Uterus (tissue), 2 donors: ENCODE measurements at regions not wholly inside any gene's neighbourhood (a gene's known extent, or its start where the extent isn't known, plus 50 kb on each side); places are given as distances from the start of the nearest gene placed in this dataset.

ENCODE experiments used
- POLR2A ChIP-seq, 2 donors: fragments of 450-650 bp; IDR thresholded peaks; one replicate each; pipeline ENCODE4 v1.6.1; 2016; ENCODE audit warnings: antibody characterized with exemption in 2 of 2, mild to moderate bottlenecking in 1 of 2, moderate library complexity in 1 of 2
- TF ChIP-seq, protein P1 (sequence below), 4 experiments: fragments of 200-600 bp in 2 of 4; fragments of 450-650 bp in 2 of 4; sonication (generic) in 2 of 4; IDR thresholded peaks; one replicate each; pipeline ENCODE4 v1.5.1; 2016 to 2019; ENCODE audit warnings: antibody characterized with exemption in 4 of 4, mild to moderate bottlenecking in 2 of 4, moderate library complexity in 1 of 4

DNA sequence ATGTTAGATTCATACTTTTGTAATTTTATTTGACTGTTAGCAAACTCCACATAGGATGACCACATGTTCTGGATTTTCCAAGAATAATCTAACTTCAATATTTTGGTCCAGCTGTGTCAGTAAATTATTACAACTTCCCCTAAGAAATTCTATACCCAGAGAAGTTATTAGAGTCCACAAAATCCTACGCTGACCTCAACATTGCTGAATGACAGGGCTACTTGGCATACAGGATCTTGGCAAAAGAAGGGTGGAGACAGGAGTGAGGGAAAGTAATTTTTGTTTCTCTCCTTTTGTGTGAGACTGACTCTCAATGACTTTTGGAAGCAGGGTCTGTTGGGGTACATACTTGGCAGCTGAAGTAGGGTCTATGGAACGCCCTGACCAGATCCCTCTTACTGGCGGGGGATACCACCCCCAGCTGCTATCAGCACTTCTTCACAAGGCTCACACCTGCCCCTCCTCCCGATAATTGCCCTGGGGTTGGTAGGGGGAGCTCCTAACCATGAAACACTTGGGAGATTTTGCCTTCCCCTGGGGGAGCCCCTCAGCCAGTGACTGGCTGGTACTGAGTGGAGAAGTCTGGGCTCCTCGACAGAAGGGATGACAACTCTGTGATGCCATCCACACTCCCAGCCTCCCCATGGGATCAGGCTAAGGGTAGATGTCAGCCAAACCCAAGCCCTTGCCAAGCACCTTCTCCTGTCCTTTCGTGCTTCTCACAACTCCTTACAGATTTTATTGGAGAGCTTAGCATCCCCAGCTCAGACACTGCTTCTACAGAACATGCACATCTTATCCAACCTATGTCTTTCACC lies 110.6 kb upstream of the FHL2 start:
- TF ChIP-seq, protein P1, sequence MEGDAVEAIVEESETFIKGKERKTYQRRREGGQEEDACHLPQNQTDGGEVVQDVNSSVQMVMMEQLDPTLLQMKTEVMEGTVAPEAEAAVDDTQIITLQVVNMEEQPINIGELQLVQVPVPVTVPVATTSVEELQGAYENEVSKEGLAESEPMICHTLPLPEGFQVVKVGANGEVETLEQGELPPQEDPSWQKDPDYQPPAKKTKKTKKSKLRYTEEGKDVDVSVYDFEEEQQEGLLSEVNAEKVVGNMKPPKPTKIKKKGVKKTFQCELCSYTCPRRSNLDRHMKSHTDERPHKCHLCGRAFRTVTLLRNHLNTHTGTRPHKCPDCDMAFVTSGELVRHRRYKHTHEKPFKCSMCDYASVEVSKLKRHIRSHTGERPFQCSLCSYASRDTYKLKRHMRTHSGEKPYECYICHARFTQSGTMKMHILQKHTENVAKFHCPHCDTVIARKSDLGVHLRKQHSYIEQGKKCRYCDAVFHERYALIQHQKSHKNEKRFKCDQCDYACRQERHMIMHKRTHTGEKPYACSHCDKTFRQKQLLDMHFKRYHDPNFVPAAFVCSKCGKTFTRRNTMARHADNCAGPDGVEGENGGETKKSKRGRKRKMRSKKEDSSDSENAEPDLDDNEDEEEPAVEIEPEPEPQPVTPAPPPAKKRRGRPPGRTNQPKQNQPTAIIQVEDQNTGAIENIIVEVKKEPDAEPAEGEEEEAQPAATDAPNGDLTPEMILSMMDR (IDR thresholded peaks at IDR 0.05): no peak
- no peak for TF ChIP-seq POLR2A (IDR thresholded peaks at IDR 0.05)
